ENCODE measurements at regions not wholly inside any gene's neighbourhood (a gene's known extent, or its start where the extent isn't known, plus 50 kb on each side); places are given as distances from the start of the nearest gene placed in this dataset.
A peak's percentile ranks its signal among the peaks of the same experiment; 100 is the strongest.

- ChIA-PET CTCF (no interaction called here), POLR2A (no interaction called here)
- no peak overlapping the region for H3K4me3 ChIP-seq (ENCODE audit: control insufficient read depth in 1 of 2, extremely low read depth in 1 of 2, low read length in 1 of 2)
- Mint-ChIP-seq H3K27ac (no peak overlapping the region), H3K36me3 (peaks cover 8% of the 10 kb centered on the region), H3K4me3 (no peak overlapping the region), H3K4me1 (peaks cover 9 to 14% (median 12%) of the 10 kb centered on the region in 3 donors), H3K9me3 (peaks cover 25 to 45% (median 29%) of the 10 kb centered on the region in 3 donors), H3K27me3 (peaks cover 8 to 20% of the 10 kb centered on the region in 2 donors)
- DNase-seq, result no peak
- H3K4me1 ChIP-seq (ENCODE audit: control insufficient read depth in 1 of 2, extremely low read depth in 1 of 2, insufficient read depth in 2 of 2, low read length in 2 of 2), result peaks cover 7 to 11% of the 10 kb centered on the region in 2 experiments
- H3K27ac ChIP-seq (ENCODE audit: low read length), result no peak overlapping the region
- no CpG with 5 or more reads among the region's 2 CpGs for WGBS (ENCODE audit: insufficient coverage)
- no peaks in the 10 kb centered on the region for H3K36me3 ChIP-seq (ENCODE audit: control insufficient read depth in 2 of 2, extremely low read depth in 1 of 2, insufficient read depth in 1 of 2, low read length in 1 of 2)
- ATAC-seq (replicated peaks in 1 of 4), result no peak
- peaks cover 4% of the 10 kb centered on the region for H3K9me3 ChIP-seq
- peaks cover 0 to 4% of the 10 kb centered on the region in 2 experiments for H3K27me3 ChIP-seq (replicated peaks in 1 of 2; ENCODE audit: control insufficient read depth in 2 of 2, extremely low read depth in 1 of 2, insufficient read depth in 2 of 2, low read length in 1 of 2)
These were observed 254.0 kb downstream of the ANAPC1 start for GRCh38 chr2:111629983-111630382.

- H3K27ac ChIP-seq (ENCODE audit: low read length), result no peak overlapping the region
- peak in 1 of 4 experiments; percentile 80 for ATAC-seq (replicated peaks in 1 of 4)
- Mint-ChIP-seq H3K27me3 (peaks cover 8 to 17% of the 10 kb centered on the region in 2 donors), H3K36me3 (peaks cover 8% of the 10 kb centered on the region), H3K4me3 (peak overlapping the region in 1 of 3 donors; percentile 8), H3K27ac (no peak overlapping the region), H3K9me3 (peaks cover 19 to 34% (median 26%) of the 10 kb centered on the region in 3 donors), H3K4me1 (peaks cover 9 to 14% (median 11%) of the 10 kb centered on the region in 3 donors)
- peaks cover 7 to 11% of the 10 kb centered on the region in 2 experiments for H3K4me1 ChIP-seq (ENCODE audit: control insufficient read depth in 1 of 2, extremely low read depth in 1 of 2, insufficient read depth in 2 of 2, low read length in 2 of 2)
- peaks cover 0 to 3% of the 10 kb centered on the region in 2 experiments for H3K27me3 ChIP-seq (replicated peaks in 1 of 2; ENCODE audit: control insufficient read depth in 2 of 2, extremely low read depth in 1 of 2, insufficient read depth in 2 of 2, low read length in 1 of 2)
- no peaks in the 10 kb centered on the region for H3K36me3 ChIP-seq (ENCODE audit: control insufficient read depth in 2 of 2, extremely low read depth in 1 of 2, insufficient read depth in 1 of 2, low read length in 1 of 2)
- no peak overlapping the region for H3K4me3 ChIP-seq (ENCODE audit: control insufficient read depth in 1 of 2, extremely low read depth in 1 of 2, low read length in 1 of 2)
- H3K9me3 ChIP-seq, result peaks cover 2% of the 10 kb centered on the region
- ChIA-PET CTCF (no interaction called here), POLR2A (interaction anchor here in 1 of 2 donors (0.6 kb wide), 1 partner anchor 35 kb away, joined by 3 read pairs; no protein-coding TSS in a partner anchor)
- WGBS (ENCODE audit: insufficient coverage), result 0% methylated on average over 1 of the region's 4 CpGs
- DNase-seq, result peak in 3 of 35 experiments; percentile 3 to 42 (median 21)
These were observed 251.3 kb downstream of the ANAPC1 start for GRCh38 chr2:111632661-111633060.

DNA sequence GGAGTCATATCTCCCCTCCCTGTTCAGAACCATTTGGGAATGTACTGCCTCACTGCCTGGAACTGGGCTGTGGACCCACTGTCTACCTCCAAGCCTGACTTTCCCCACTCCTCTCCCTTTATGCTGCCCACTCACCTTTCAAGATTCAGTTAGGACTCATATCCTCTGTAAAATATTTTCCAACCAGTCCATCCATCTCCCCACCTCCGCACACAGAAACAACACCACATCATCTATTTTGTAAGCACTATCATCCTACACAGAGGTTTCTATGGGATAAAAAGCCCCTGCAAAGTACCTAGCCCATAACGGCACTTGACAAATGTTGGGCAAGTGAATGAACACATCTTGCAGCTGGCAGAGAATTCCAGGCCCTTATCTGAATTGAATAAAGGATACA lies 250.8 kb downstream of the ANAPC1 start:
- H3K9me3 ChIP-seq, result peaks cover 2% of the 10 kb centered on the region
- Mint-ChIP-seq H3K4me1 (peaks cover 9 to 14% (median 11%) of the 10 kb centered on the region in 3 donors), H3K9me3 (peaks cover 18 to 34% (median 22%) of the 10 kb centered on the region in 3 donors), H3K27ac (no peak overlapping the region), H3K36me3 (peaks cover 6% of the 10 kb centered on the region), H3K27me3 (peaks cover 8 to 17% of the 10 kb centered on the region in 2 donors), H3K4me3 (peak overlapping the region in 1 of 3 donors; percentile 8)
- H3K36me3 ChIP-seq (ENCODE audit: control insufficient read depth in 2 of 2, extremely low read depth in 1 of 2, insufficient read depth in 1 of 2, low read length in 1 of 2), result no peaks in the 10 kb centered on the region
- peaks cover 7 to 11% of the 10 kb centered on the region in 2 experiments for H3K4me1 ChIP-seq (ENCODE audit: control insufficient read depth in 1 of 2, extremely low read depth in 1 of 2, insufficient read depth in 2 of 2, low read length in 2 of 2)
- no CpG with 5 or more reads among the region's 2 CpGs for WGBS (ENCODE audit: insufficient coverage)
- DNase-seq, result no peak
- no peak for ATAC-seq (replicated peaks in 1 of 4)
- ChIA-PET CTCF (no interaction called here), POLR2A (no interaction called here)
- H3K4me3 ChIP-seq (ENCODE audit: control insufficient read depth in 1 of 2, extremely low read depth in 1 of 2, low read length in 1 of 2), result no peak overlapping the region
- peaks cover 0 to 3% of the 10 kb centered on the region in 2 experiments for H3K27me3 ChIP-seq (replicated peaks in 1 of 2; ENCODE audit: control insufficient read depth in 2 of 2, extremely low read depth in 1 of 2, insufficient read depth in 2 of 2, low read length in 1 of 2)
- no peak overlapping the region for H3K27ac ChIP-seq (ENCODE audit: low read length)

DNA sequence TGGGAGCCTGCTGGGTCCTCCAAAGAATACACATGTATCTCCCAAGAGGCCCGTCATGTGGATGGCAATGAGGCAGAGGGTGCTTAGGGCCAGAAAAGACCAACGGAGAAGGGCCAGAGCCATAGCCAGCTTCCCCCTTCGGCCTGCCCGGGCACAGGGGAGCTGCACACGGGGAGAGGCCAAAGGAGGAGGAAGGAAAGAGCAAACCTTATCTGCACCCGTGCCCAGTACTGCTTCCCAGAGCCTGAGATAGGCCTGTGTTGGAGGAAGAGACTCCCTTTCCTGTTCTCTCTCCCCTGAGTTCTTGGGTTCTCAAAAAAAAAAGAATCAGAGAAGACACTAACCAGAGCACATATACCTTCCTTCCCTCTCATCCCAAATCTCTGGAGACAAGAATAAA lies 250.3 kb downstream of the ANAPC1 start:
- peaks cover 2% of the 10 kb centered on the region for H3K9me3 ChIP-seq
- ATAC-seq (replicated peaks in 1 of 4) (no peak), DNase-seq (no peak)
- POLR2A ChIA-PET, result no interaction called here
- peaks cover 7 to 11% of the 10 kb centered on the region in 2 experiments for H3K4me1 ChIP-seq (ENCODE audit: control insufficient read depth in 1 of 2, extremely low read depth in 1 of 2, insufficient read depth in 2 of 2, low read length in 2 of 2)
- peaks cover 0 to 3% of the 10 kb centered on the region in 2 experiments for H3K27me3 ChIP-seq (replicated peaks in 1 of 2; ENCODE audit: control insufficient read depth in 2 of 2, extremely low read depth in 1 of 2, insufficient read depth in 2 of 2, low read length in 1 of 2)
- WGBS (ENCODE audit: insufficient coverage), result 76% methylated on average over 2 of the region's 6 CpGs
- no peak overlapping the region for H3K27ac Mint-ChIP-seq
- H3K9me3 Mint-ChIP-seq, result peaks cover 15 to 32% (median 18%) of the 10 kb centered on the region in 3 donors
- no peaks in the 10 kb centered on the region for H3K36me3 ChIP-seq (ENCODE audit: control insufficient read depth in 2 of 2, extremely low read depth in 1 of 2, insufficient read depth in 1 of 2, low read length in 1 of 2)
- peaks cover 4% of the 10 kb centered on the region for H3K36me3 Mint-ChIP-seq
- no peak overlapping the region for H3K4me3 ChIP-seq (ENCODE audit: control insufficient read depth in 1 of 2, extremely low read depth in 1 of 2, low read length in 1 of 2)
- H3K4me1 Mint-ChIP-seq, result peaks cover 9 to 14% (median 11%) of the 10 kb centered on the region in 3 donors
- H3K27me3 Mint-ChIP-seq, result peaks cover 8 to 17% of the 10 kb centered on the region in 2 donors
- no peak overlapping the region for H3K4me3 Mint-ChIP-seq
- H3K27ac ChIP-seq (ENCODE audit: low read length), result peak overlapping the region; percentile 31
- CTCF ChIA-PET, result no interaction called here

GRCh38 chr2:111634050-111634794 lies 249.8 kb downstream of the ANAPC1 start:
- H3K9me3 ChIP-seq, result peaks cover 2% of the 10 kb centered on the region
- peaks cover 9 to 28% (median 12%) of the 10 kb centered on the region in 3 donors for H3K9me3 Mint-ChIP-seq
- peak overlapping the region; percentile 31 for H3K27ac ChIP-seq (ENCODE audit: low read length)
- H3K4me3 Mint-ChIP-seq, result no peak overlapping the region
- H3K27me3 Mint-ChIP-seq, result peaks cover 8 to 17% of the 10 kb centered on the region in 2 donors
- H3K36me3 ChIP-seq (ENCODE audit: control insufficient read depth in 2 of 2, extremely low read depth in 1 of 2, insufficient read depth in 1 of 2, low read length in 1 of 2), result no peaks in the 10 kb centered on the region
- peaks cover 9 to 14% (median 11%) of the 10 kb centered on the region in 3 donors for H3K4me1 Mint-ChIP-seq
- no peaks in the 10 kb centered on the region for H3K36me3 Mint-ChIP-seq
- CTCF ChIA-PET, result no interaction called here
- POLR2A ChIA-PET, result interaction anchor here in 1 of 2 donors (1.0 kb wide), 1 partner anchor 9 kb away, joined by 3 read pairs; no protein-coding TSS in a partner anchor
- no CpG with 5 or more reads among the region's 2 CpGs for WGBS (ENCODE audit: insufficient coverage)
- peaks cover 7 to 11% of the 10 kb centered on the region in 2 experiments for H3K4me1 ChIP-seq (ENCODE audit: control insufficient read depth in 1 of 2, extremely low read depth in 1 of 2, insufficient read depth in 2 of 2, low read length in 2 of 2)
- H3K27me3 ChIP-seq (replicated peaks in 1 of 2; ENCODE audit: control insufficient read depth in 2 of 2, extremely low read depth in 1 of 2, insufficient read depth in 2 of 2, low read length in 1 of 2), result peaks cover 0 to 3% of the 10 kb centered on the region in 2 experiments
- no peak overlapping the region for H3K27ac Mint-ChIP-seq
- H3K4me3 ChIP-seq (ENCODE audit: control insufficient read depth in 1 of 2, extremely low read depth in 1 of 2, low read length in 1 of 2), result no peak overlapping the region
- DNase-seq, result peak in 6 of 35 experiments; percentile 5 to 39 (median 17)
- peak in 1 of 4 experiments; percentile 63 for ATAC-seq (replicated peaks in 1 of 4)

GRCh38 chr2:111634995-111635538 lies 248.9 kb downstream of the ANAPC1 start:
- ChIA-PET POLR2A (interaction anchor here in 1 of 2 donors (1.0 kb wide), 1 partner anchor 10 kb away, joined by 3 read pairs; no protein-coding TSS in a partner anchor), CTCF (no interaction called here)
- no peak overlapping the region for H3K4me3 Mint-ChIP-seq
- no CpG with 5 or more reads among the region's 4 CpGs for WGBS (ENCODE audit: insufficient coverage)
- DNase-seq, result no peak
- Histone ChIP-seq H3K4me3 (ENCODE audit: control insufficient read depth in 1 of 2, extremely low read depth in 1 of 2, low read length in 1 of 2) (no peak overlapping the region), H3K4me1 (ENCODE audit: control insufficient read depth in 1 of 2, extremely low read depth in 1 of 2, insufficient read depth in 2 of 2, low read length in 2 of 2) (peaks cover 7 to 11% of the 10 kb centered on the region in 2 experiments), H3K27me3 (replicated peaks in 1 of 2; ENCODE audit: control insufficient read depth in 2 of 2, extremely low read depth in 1 of 2, insufficient read depth in 2 of 2, low read length in 1 of 2) (peaks cover 0 to 8% of the 10 kb centered on the region in 2 experiments), H3K36me3 (ENCODE audit: control insufficient read depth in 2 of 2, extremely low read depth in 1 of 2, insufficient read depth in 1 of 2, low read length in 1 of 2) (no peaks in the 10 kb centered on the region), H3K9me3 (no peaks in the 10 kb centered on the region), H3K27ac (ENCODE audit: low read length) (no peak overlapping the region)
- H3K4me1 Mint-ChIP-seq, result peaks cover 9 to 14% (median 11%) of the 10 kb centered on the region in 3 donors
- H3K9me3 Mint-ChIP-seq, result peaks cover 9 to 23% (median 12%) of the 10 kb centered on the region in 3 donors
- no peaks in the 10 kb centered on the region for H3K36me3 Mint-ChIP-seq
- peaks cover 12 to 17% of the 10 kb centered on the region in 2 donors for H3K27me3 Mint-ChIP-seq
- no peak for ATAC-seq (replicated peaks in 1 of 4)
- no peak overlapping the region for H3K27ac Mint-ChIP-seq

All from T-cell (primary cell).